ENCODE measurements at regions not wholly inside any gene's neighbourhood (a gene's known extent, or its start where the extent isn't known, plus 50 kb on each side); places are given as distances from the start of the nearest gene placed in this dataset.

GRCh38 chr10:94180576-94180975 is 182.2 kb downstream of the NOC3L start:
- TF ChIP-seq EZH2 (IDR thresholded peaks at IDR 0.05; ENCODE audit: insufficient read depth, poor library complexity, severe bottlenecking) (no peak), EZH2phosphoT487 (IDR thresholded peaks at IDR 0.05; ENCODE audit: insufficient read depth, low read depth) (no peak)

All from GM23248 (cell line).